H1 (cell line): ENCODE measurements at regions not wholly inside any gene's neighbourhood (a gene's known extent, or its start where the extent isn't known, plus 50 kb on each side); places are given as distances from the start of the nearest gene placed in this dataset.

ENCODE experiments used
- ASH2L ChIP-seq: fragments of 200-600, 300-600 bp; sonication (generic); IDR thresholded peaks from one replicate; pipeline ENCODE4 v1.7.1; 2017; ENCODE audit warnings: low read length
- EGR1 ChIP-seq: IDR thresholded peaks from 2 replicates; pipeline ENCODE4 v1.6.1; 2011; ENCODE audit warnings: low read depth, low read length, borderline replicate concordance
- HDAC2 ChIP-seq, 2 experiments: fragments of 300-600 bp in 1 of 2; sonication (generic) in 1 of 2; IDR thresholded peaks; 2 replicates each; pipeline ENCODE4 v1.6.1; 2011 to 2012; ENCODE audit warnings: low read depth in 2 of 2, low read length in 2 of 2, mild to moderate bottlenecking in 2 of 2, moderate library complexity in 2 of 2, borderline replicate concordance in 1 of 2, inconsistent platforms in 1 of 2
- HDAC6 ChIP-seq: IDR thresholded peaks from one replicate; pipeline ENCODE4 v1.7.1; 2012; ENCODE audit warnings: low read depth, mild to moderate bottlenecking, inconsistent platforms, low read length, moderate library complexity
- NRF1 ChIP-seq: IDR thresholded peaks from 2 replicates; pipeline ENCODE4 v1.6.1; 2011; ENCODE audit warnings: mild to moderate bottlenecking, low read depth, low read length, improper control_type of control experiment
- POLR2AphosphoS5 ChIP-seq: IDR thresholded peaks from 2 replicates; pipeline ENCODE4 v1.6.1; 2011; ENCODE audit warnings: low read depth, low read length
- RFX5 ChIP-seq: IDR thresholded peaks from 2 replicates; pipeline ENCODE4 v1.6.1; 2011; ENCODE audit warnings: low read depth, low read length, improper control_type of control experiment, borderline replicate concordance
- SAP30 ChIP-seq: fragments of 300-600 bp; sonication (generic); IDR thresholded peaks from 2 replicates; pipeline ENCODE4 v1.7.1; 2012; ENCODE audit warnings: low read length, moderate library complexity, mild to moderate bottlenecking, inconsistent platforms; ENCODE audit not compliant: insufficient read depth, insufficient replicate concordance
- TCF12 ChIP-seq: IDR thresholded peaks from 2 replicates; pipeline ENCODE4 v1.6.1; 2011; ENCODE audit warnings: low read depth, mild to moderate bottlenecking, low read length
- ZNF274 ChIP-seq: IDR thresholded peaks from 2 replicates; pipeline ENCODE4 v1.7.0; 2012; ENCODE audit warnings: low read length, borderline replicate concordance; ENCODE audit errors: extremely low read depth
- TF ChIP-seq, protein P1 (sequence below): IDR thresholded peaks from 2 replicates; pipeline ENCODE4 v1.6.1; 2012; ENCODE audit warnings: low read length, inconsistent platforms
- TF ChIP-seq, protein P2 (sequence below): IDR thresholded peaks from 2 replicates; pipeline ENCODE4 v1.6.1; 2012; ENCODE audit warnings: inconsistent platforms

DNA sequence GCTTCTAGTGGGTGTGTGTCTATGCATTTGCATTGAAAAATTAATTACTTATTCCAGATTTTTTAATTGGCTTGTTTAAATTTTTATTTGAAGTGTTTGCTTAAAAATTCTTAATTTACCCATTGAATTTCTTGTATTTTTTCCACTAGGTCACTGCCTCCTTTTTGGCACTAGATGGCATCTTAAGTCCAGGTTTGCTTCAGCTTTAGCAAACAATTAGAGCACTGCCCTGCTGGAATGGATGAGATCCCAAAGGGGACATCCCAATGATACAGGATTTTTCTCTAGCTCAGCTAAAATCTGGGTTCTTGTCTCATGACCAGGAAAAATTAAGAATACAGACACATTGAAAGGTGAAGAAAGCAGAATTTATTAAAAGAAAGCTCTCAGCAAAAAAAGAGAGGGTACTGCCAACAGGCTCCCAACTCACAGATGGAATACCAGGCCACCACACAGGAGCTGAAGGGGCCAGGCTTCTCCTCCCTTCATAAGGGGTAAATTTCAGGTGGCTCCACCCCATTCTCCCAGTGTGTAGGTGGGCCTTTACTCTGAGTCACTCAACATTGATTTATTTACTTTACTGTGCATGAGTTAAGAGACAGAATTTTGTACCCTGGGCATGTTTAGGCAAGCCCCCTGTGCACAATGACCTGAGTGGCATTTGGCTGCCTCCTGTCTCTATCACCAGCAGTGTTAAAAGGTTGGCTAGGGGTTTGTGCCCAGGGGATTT is 532.4 kb downstream of the ANXA1 start (continued):
- no peak for TF ChIP-seq HDAC2 (IDR thresholded peaks at IDR 0.05; ENCODE audit: borderline replicate concordance in 1 of 2, low read depth in 2 of 2, low read length in 2 of 2)
- TF ChIP-seq HDAC6 = no peak
- no peak for TF ChIP-seq TCF12
- TF ChIP-seq SAP30 = no peak
- TF ChIP-seq NRF1 = no peak
- TF ChIP-seq, protein P1, sequence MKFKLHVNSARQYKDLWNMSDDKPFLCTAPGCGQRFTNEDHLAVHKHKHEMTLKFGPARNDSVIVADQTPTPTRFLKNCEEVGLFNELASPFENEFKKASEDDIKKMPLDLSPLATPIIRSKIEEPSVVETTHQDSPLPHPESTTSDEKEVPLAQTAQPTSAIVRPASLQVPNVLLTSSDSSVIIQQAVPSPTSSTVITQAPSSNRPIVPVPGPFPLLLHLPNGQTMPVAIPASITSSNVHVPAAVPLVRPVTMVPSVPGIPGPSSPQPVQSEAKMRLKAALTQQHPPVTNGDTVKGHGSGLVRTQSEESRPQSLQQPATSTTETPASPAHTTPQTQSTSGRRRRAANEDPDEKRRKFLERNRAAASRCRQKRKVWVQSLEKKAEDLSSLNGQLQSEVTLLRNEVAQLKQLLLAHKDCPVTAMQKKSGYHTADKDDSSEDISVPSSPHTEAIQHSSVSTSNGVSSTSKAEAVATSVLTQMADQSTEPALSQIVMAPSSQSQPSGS = no peak
- no peak for TF ChIP-seq EGR1
- no peak for TF ChIP-seq ASH2L
- TF ChIP-seq, protein P2, sequence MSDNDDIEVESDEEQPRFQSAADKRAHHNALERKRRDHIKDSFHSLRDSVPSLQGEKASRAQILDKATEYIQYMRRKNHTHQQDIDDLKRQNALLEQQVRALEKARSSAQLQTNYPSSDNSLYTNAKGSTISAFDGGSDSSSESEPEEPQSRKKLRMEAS = no peak
- no peak for TF ChIP-seq ZNF274
- no peak for TF ChIP-seq POLR2AphosphoS5
- TF ChIP-seq RFX5 = no peak
